ENCODE measurements at regions not wholly inside any gene's neighbourhood (a gene's known extent, or its start where the extent isn't known, plus 50 kb on each side); places are given as distances from the start of the nearest gene placed in this dataset.

- TF ChIP-seq ATF3 (IDR thresholded peaks at IDR 0.05) (no peak), TAF1 (conservative IDR thresholded peaks at IDR 0.05) (no peak), YY1 (IDR thresholded peaks at IDR 0.05) (no peak), HNF4A (conservative IDR thresholded peaks at IDR 0.05) (no peak)
Measured at GRCh38 chr17:5775098-5775497, 190.8 kb upstream of the NLRP1 start (continued).

GRCh38 chr17:5780476-5780875 is 196.2 kb upstream of the NLRP1 start:
- Histone ChIP-seq H3K36me3 (ENCODE audit: control insufficient read depth in 4 of 4, insufficient read depth in 3 of 4, low read depth in 1 of 4, low read length in 3 of 4) (no peaks in the 10 kb centered on the region), H3K4me1 (ENCODE audit: control insufficient read depth in 4 of 4, insufficient read depth in 4 of 4, low read length in 3 of 4) (peaks cover 0 to 2% (median 0%) of the 10 kb centered on the region in 4 donors), H3K9me3 (ENCODE audit: control insufficient read depth in 4 of 4, low read length in 3 of 4) (peaks cover 3 to 9% (median 5%) of the 10 kb centered on the region in 4 donors), H3K9ac (ENCODE audit: low read depth in 1 of 2, low read length in 2 of 2) (no peak overlapping the region), H3K27ac (ENCODE audit: low read depth in 1 of 2, low read length in 2 of 2) (no peak overlapping the region), H3K4me3 (ENCODE audit: low read depth in 1 of 3, low read length in 3 of 3) (no peak overlapping the region), H3K27me3 (ENCODE audit: control insufficient read depth in 4 of 4, insufficient read depth in 4 of 4, low read length in 3 of 4) (no peaks in the 10 kb centered on the region)
- no peak for DNase-seq (ENCODE audit: low spot score)
- TF ChIP-seq NR2F2 (IDR thresholded peaks at IDR 0.05) (no peak), ATF3 (IDR thresholded peaks at IDR 0.05) (no peak), HNF4A (conservative IDR thresholded peaks at IDR 0.05) (no peak), TAF1 (conservative IDR thresholded peaks at IDR 0.05) (no peak), RAD21 (IDR thresholded peaks at IDR 0.05) (no peak), MAX (IDR thresholded peaks at IDR 0.05) (no peak), SP1 (IDR thresholded peaks at IDR 0.05) (no peak), FOXA2 (IDR thresholded peaks at IDR 0.05) (no peak), ZBTB33 (IDR thresholded peaks at IDR 0.05) (no peak), CTCF (IDR thresholded peaks at IDR 0.05; ENCODE audit: low read depth, low read length, missing input control) (no peak), HNF4G (IDR thresholded peaks at IDR 0.05) (no peak), GABPA (IDR thresholded peaks at IDR 0.05 in 1 of 2, conservative IDR thresholded peaks at IDR 0.05 in 1 of 2) (no peak), EGR1 (IDR thresholded peaks at IDR 0.05; ENCODE audit: low read depth in 2 of 2) (no peak), RXRA (IDR thresholded peaks at IDR 0.05) (no peak), JUND (IDR thresholded peaks at IDR 0.05) (no peak)
- WGBS, result 91% methylated on average over 11 of the region's 11 CpGs

- Histone ChIP-seq H3K4me3 (ENCODE audit: low read depth in 1 of 3, low read length in 3 of 3) (no peak overlapping the region), H3K4me1 (ENCODE audit: control insufficient read depth in 4 of 4, insufficient read depth in 4 of 4, low read length in 3 of 4) (peaks cover 0 to 2% (median 0%) of the 10 kb centered on the region in 4 donors), H3K36me3 (ENCODE audit: control insufficient read depth in 4 of 4, insufficient read depth in 3 of 4, low read depth in 1 of 4, low read length in 3 of 4) (no peaks in the 10 kb centered on the region), H3K27me3 (ENCODE audit: control insufficient read depth in 4 of 4, insufficient read depth in 4 of 4, low read length in 3 of 4) (no peaks in the 10 kb centered on the region), H3K27ac (ENCODE audit: low read depth in 1 of 2, low read length in 2 of 2) (no peak overlapping the region), H3K9ac (ENCODE audit: low read depth in 1 of 2, low read length in 2 of 2) (no peak overlapping the region), H3K9me3 (ENCODE audit: control insufficient read depth in 4 of 4, low read length in 3 of 4) (peaks cover 3 to 9% (median 5%) of the 10 kb centered on the region in 4 donors)
- no peak for TF ChIP-seq FOXA2 (IDR thresholded peaks at IDR 0.05)
- 85% methylated on average over 13 of the region's 13 CpGs for WGBS
- DNase-seq (ENCODE audit: low spot score), result no peak
Measured at GRCh38 chr17:5781236-5781927, 197.1 kb upstream of the NLRP1 start.
